SK-N-SH treated with all-trans-retinoic acid at 6 μM for 48 hours (cell line): ENCODE measurements at regions not wholly inside any gene's neighbourhood (a gene's known extent, or its start where the extent isn't known, plus 50 kb on each side); places are given as distances from the start of the nearest gene placed in this dataset.

Source experiments
- OSR1 ChIP-seq: fragments of 250-450 bp; sonication (Bioruptor Pico); IDR thresholded peaks from 2 replicates; pipeline ENCODE4 v1.8.0; 2022; ENCODE audit warnings: moderate library complexity, mild to moderate bottlenecking, inconsistent platforms
- PATZ1 ChIP-seq: fragments of 250-450 bp; sonication (Bioruptor Pico); IDR thresholded peaks from 2 replicates; pipeline ENCODE4 v1.8.0; 2020; ENCODE audit warnings: mild to moderate bottlenecking, moderate library complexity, borderline replicate concordance
- RARB ChIP-seq: fragments of 250-450 bp; sonication (Bioruptor Pico); IDR thresholded peaks from 2 replicates; pipeline ENCODE4 v1.8.0; 2021; ENCODE audit warnings: mild to moderate bottlenecking, moderate library complexity
- ZFP3 ChIP-seq: fragments of 250-450 bp; sonication (Bioruptor Pico); IDR thresholded peaks from 2 replicates; pipeline ENCODE4 v1.5.0; 2020; ENCODE audit warnings: mild to moderate bottlenecking, moderate library complexity

DNA sequence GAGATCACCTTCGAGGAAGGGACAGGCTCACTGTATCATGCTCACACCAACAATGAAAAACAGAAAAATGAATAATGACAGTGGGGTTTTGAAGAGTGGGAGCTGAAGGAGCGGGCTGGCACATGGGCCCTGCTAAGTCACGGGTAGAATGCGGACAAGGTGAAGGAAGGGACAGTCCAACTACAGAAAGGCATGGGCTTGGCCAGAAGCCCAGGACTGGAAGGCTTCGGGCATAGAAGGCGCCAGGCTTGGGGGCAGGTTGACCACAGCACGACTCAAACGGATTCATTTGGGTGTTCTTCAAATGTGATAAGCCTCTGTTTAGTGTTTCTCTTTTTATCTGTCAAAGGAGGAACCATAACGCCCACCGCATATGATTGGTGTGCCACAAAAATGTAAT lies 509.5 kb downstream of the CCSER2 start:
- TF ChIP-seq ZFP3 (CRISPR knock-in tag) (no peak), RARB (CRISPR knock-in tag) (no peak), PATZ1 (no peak), OSR1 (CRISPR knock-in tag) (no peak)
